HEK293T (cell line): ENCODE measurements at regions not wholly inside any gene's neighbourhood (a gene's known extent, or its start where the extent isn't known, plus 50 kb on each side); places are given as distances from the start of the nearest gene placed in this dataset.

Source experiments
- CTBP1 ChIP-seq: fragments of 450-650 bp; IDR thresholded peaks from 2 replicates; pipeline ENCODE4 v1.6.1; 2016; ENCODE audit warnings: borderline replicate concordance
- FOXK2 ChIP-seq: fragments of 450-650 bp; IDR thresholded peaks from 2 replicates; pipeline ENCODE4 v1.6.1; 2016; ENCODE audit warnings: mild to moderate bottlenecking
- FOXM1 ChIP-seq: fragments of 450-650 bp; IDR thresholded peaks from 2 replicates; pipeline ENCODE4 v1.6.1; 2017; ENCODE audit warnings: mild to moderate bottlenecking, borderline replicate concordance
- L3MBTL2 ChIP-seq: fragments of 450-650 bp; conservative IDR thresholded peaks from 2 replicates; pipeline ENCODE4 v1.6.1; 2016; ENCODE audit warnings: mild to moderate bottlenecking
- NFRKB ChIP-seq: fragments of 450-650 bp; IDR thresholded peaks from 2 replicates; pipeline ENCODE4 v1.6.1; 2016; ENCODE audit warnings: mild to moderate bottlenecking, moderate library complexity
- SP1 ChIP-seq: fragments of 450-650 bp; IDR thresholded peaks from 2 replicates; pipeline ENCODE4 v1.6.1; 2017
- SUZ12 ChIP-seq: fragments of 450-650 bp; IDR thresholded peaks from 2 replicates; pipeline ENCODE4 v1.6.1; 2016; ENCODE audit warnings: mild to moderate bottlenecking
- ZNF384 ChIP-seq: fragments of 450-650 bp; IDR thresholded peaks from 2 replicates; pipeline ENCODE4 v1.6.1; 2016

DNA sequence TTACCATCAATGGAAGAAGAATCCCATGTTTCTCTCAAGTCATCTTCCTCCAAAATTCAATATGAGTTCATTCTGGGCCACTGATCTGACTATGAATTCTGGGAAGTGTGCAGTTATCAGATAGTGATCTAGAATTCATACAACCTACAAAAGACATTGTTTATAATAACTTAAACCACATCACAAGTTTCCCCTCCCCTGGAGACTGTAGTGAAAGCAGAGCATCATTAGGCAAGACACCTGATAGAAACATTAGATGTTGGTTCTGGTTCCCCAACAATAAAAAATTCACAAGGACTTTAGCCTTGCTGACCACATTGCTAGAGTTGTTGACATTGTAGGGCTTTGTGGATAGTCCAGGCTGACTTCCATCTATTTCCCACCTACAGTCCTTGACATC is 506.4 kb upstream of the JAG1 start:
- TF ChIP-seq FOXM1 (no peak), SUZ12 (no peak), NFRKB (no peak), SP1 (no peak), CTBP1 (no peak), L3MBTL2 (no peak), FOXK2 (no peak), ZNF384 (no peak)
